ENCODE measurements at regions not wholly inside any gene's neighbourhood (a gene's known extent, or its start where the extent isn't known, plus 50 kb on each side); places are given as distances from the start of the nearest gene placed in this dataset.

DNA sequence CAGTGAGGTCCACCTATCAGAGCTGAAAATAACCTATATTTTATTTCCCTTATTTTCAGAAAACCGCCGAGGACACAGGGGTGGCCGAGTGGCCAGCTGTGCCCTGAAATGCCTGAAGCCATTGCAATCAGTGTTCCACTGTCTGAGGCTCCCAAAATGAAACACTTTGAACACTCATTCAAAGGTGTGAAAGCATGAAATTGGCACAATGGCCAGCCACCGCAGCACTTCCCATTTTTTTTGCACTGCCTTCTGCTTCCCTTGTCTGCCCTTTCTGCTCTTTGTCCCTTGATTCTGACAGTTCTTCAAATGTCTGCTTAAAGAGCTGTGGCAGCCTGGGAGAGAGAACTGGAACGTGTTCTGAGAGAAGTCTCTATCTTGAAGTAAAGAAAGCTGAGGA lies 1127.5 kb upstream of the CELF4 start:
- no peaks in the 10 kb centered on the region for H3K79me2 ChIP-seq (ENCODE audit: control insufficient read depth in 1 of 2, insufficient read depth in 2 of 2, low read length in 2 of 2)
- no peaks in the 10 kb centered on the region; a peak in 1 of 7 replicates for H3K27me3 ChIP-seq (replicated peaks in 1 of 4; ENCODE audit: control insufficient read depth in 3 of 4, extremely low read depth in 1 of 4, insufficient read depth in 3 of 4, low read length in 3 of 4)
- no peak overlapping the region for H3K4me3 ChIP-seq (ENCODE audit: extremely low read depth in 1 of 4, insufficient read depth in 2 of 4, low read depth in 3 of 4, low read length in 4 of 4)
- no peak overlapping the region for H3K14ac ChIP-seq (ENCODE audit: insufficient read length)
- no peak overlapping the region for H2AFZ ChIP-seq (ENCODE audit: low read length)
- DNase-seq (ENCODE audit: low read depth in 1 of 2, low spot score in 2 of 2), result no peak
- no peak for FAIRE-seq
- no peak overlapping the region for H2BK15ac ChIP-seq (ENCODE audit: low read length)
- no peaks in the 10 kb centered on the region for H4K20me1 ChIP-seq (replicated peaks in 1 of 2; ENCODE audit: control insufficient read depth in 1 of 2, insufficient read depth in 2 of 2, low read length in 2 of 2)
- no peak overlapping the region for H2BK120ac ChIP-seq (replicated peaks; ENCODE audit: low read depth, low read length)
- no peak overlapping the region for H3K27ac ChIP-seq (ENCODE audit: low read depth, low read length)
- H2BK20ac ChIP-seq (ENCODE audit: low read length), result no peak overlapping the region
- TF ChIP-seq ZNF274 (IDR thresholded peaks at IDR 0.05; ENCODE audit: borderline replicate concordance, extremely low read depth, low read length) (no peak), TBP (IDR thresholded peaks at IDR 0.05; ENCODE audit: low read depth, low read length) (no peak), SP4 (IDR thresholded peaks at IDR 0.05; ENCODE audit: low read length) (no peak)
- TF ChIP-seq, protein P1, sequence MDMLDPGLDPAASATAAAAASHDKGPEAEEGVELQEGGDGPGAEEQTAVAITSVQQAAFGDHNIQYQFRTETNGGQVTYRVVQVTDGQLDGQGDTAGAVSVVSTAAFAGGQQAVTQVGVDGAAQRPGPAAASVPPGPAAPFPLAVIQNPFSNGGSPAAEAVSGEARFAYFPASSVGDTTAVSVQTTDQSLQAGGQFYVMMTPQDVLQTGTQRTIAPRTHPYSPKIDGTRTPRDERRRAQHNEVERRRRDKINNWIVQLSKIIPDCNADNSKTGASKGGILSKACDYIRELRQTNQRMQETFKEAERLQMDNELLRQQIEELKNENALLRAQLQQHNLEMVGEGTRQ (IDR thresholded peaks at IDR 0.05; ENCODE audit: low read length), result no peak
- 96% methylated on average over 5 of the region's 5 CpGs; no CpG with 5 or more reads in 1 of the 2 experiments for WGBS, 2 experiments (ENCODE audit: extremely low coverage in 1 of 2, insufficient coverage in 1 of 2, insufficient read length in 1 of 2, insufficient replicate concordance in 2 of 2, low coverage in 1 of 2, low lambda C conversion rate in 2 of 2, missing lambda C conversion rate in 1 of 2)
- H3K9me3 ChIP-seq (ENCODE audit: insufficient read depth in 2 of 2, low read depth in 1 of 2, low read length in 1 of 2), result no peaks in the 10 kb centered on the region
- H4K91ac ChIP-seq (replicated peaks; ENCODE audit: insufficient read length, low read length), result no peak overlapping the region
- no peak overlapping the region for H2BK5ac ChIP-seq (ENCODE audit: low read depth, low read length)
- H4K8ac ChIP-seq (ENCODE audit: extremely low read depth, insufficient read depth, low read length), result no peak overlapping the region
- no peaks in the 10 kb centered on the region for H3K36me3 ChIP-seq (ENCODE audit: control insufficient read depth in 2 of 4, insufficient read depth in 4 of 4, low read length in 3 of 4)
- POLR2A ChIA-PET (ENCODE audit: partially characterized antibody), result interaction anchor here (0.7 kb wide), 1 partner anchor 16 kb away, joined by 4 read pairs; no protein-coding TSS in a partner anchor
- H3K23me2 ChIP-seq (ENCODE audit: low read depth, low read length), result no peaks in the 10 kb centered on the region
- no peak overlapping the region for H4K5ac ChIP-seq (ENCODE audit: insufficient read length, low read depth, low read length)
- no peaks in the 10 kb centered on the region for H3K79me1 ChIP-seq (ENCODE audit: low read depth, low read length)
- peaks cover 0 to 4% (median 2%) of the 10 kb centered on the region in 4 experiments; a peak in 1 of 7 replicates for H3K4me1 ChIP-seq (replicated peaks in 1 of 4; ENCODE audit: control insufficient read depth in 3 of 4, insufficient read depth in 4 of 4, low read length in 3 of 4)
- CTCF ChIA-PET (ENCODE audit: partially characterized antibody), result interaction anchor here (0.6 to 0.7 kb wide), 2 partner anchors 159 to 319 kb away, joined by 3 to 4 read pairs; no protein-coding TSS in a partner anchor
- H3K4ac ChIP-seq (replicated peaks; ENCODE audit: insufficient read length, low read depth, low read length), result peak overlapping the region; percentile 54
- H3K23ac ChIP-seq (ENCODE audit: insufficient read length), result no peak overlapping the region
- no peak overlapping the region for H3K4me2 ChIP-seq (ENCODE audit: insufficient read depth in 1 of 2, low read depth in 2 of 2, low read length in 2 of 2)
- H3K9ac ChIP-seq (replicated peaks in 1 of 4; ENCODE audit: extremely low read depth in 1 of 4, low read depth in 3 of 4, low read length in 3 of 4), result no peak overlapping the region
- H2AK5ac ChIP-seq (ENCODE audit: low read depth, low read length), result no peak overlapping the region
- H2BK12ac ChIP-seq (ENCODE audit: low read depth, low read length), result no peak overlapping the region
- no peak overlapping the region for H3K56ac ChIP-seq (replicated peaks; ENCODE audit: insufficient read length, low read depth, low read length)
- H3K18ac ChIP-seq (ENCODE audit: extremely low read depth, low read length), result no peak overlapping the region

Measured in H1 (cell line).